ENCODE measurements at regions not wholly inside any gene's neighbourhood (a gene's known extent, or its start where the extent isn't known, plus 50 kb on each side); places are given as distances from the start of the nearest gene placed in this dataset.
A peak's percentile ranks its signal among the peaks of the same experiment; 100 is the strongest.
"Not testable (repeated sequence)": the region's sequence is repeated elsewhere in the genome, so short reads cannot be mapped to it uniquely, and the experiment has no call there.

- no peak overlapping the region for H3K27ac ChIP-seq
- ChIA-PET POLR2A (no interaction called here), CTCF (no interaction called here)
- FAIRE-seq (no peak), DNase-seq (ENCODE audit: low read depth in 1 of 2, low spot score in 1 of 2) (no peak), ATAC-seq (no peak)
- H3K9me3 ChIP-seq, result no peaks in the 10 kb centered on the region
- TF ChIP-seq GATA3 (IDR thresholded peaks at IDR 0.05; ENCODE audit: borderline replicate concordance), result no peak
- TF ChIP-seq NR3C1 (IDR thresholded peaks at IDR 0.05), result no peak
- no peak for TF ChIP-seq HOXB13 (CRISPR knock-in tag; IDR thresholded peaks at IDR 0.05; ENCODE audit: low read depth)
- H3K4me3 ChIP-seq, result no peak overlapping the region
- H3K4me2 ChIP-seq, result no peak overlapping the region
- no peaks in the 10 kb centered on the region for H3K4me1 ChIP-seq
Observed at GRCh38 chr7:136424058-136424457, 444.4 kb upstream of the CHRM2 start.

GRCh38 chr7:136419740-136420139 lies 442.6 kb upstream of the MTPN start:
- H3K4me3 ChIP-seq; H3K4me2 ChIP-seq; DNase-seq (ENCODE audit: low read depth in 1 of 2, low spot score in 1 of 2); H3K27ac ChIP-seq; ATAC-seq; POLR2A ChIA-PET; H3K4me1 ChIP-seq; H3K9me3 ChIP-seq; FAIRE-seq: not testable (repeated sequence)
- CTCF ChIA-PET, result interaction anchor here (1.3 kb wide), 1 partner anchor 14 kb away, joined by 3 read pairs; no protein-coding TSS in a partner anchor
- 34% methylated on average over 10 of the region's 21 CpGs for WGBS (ENCODE audit: missing lambda C conversion rate)

DNA sequence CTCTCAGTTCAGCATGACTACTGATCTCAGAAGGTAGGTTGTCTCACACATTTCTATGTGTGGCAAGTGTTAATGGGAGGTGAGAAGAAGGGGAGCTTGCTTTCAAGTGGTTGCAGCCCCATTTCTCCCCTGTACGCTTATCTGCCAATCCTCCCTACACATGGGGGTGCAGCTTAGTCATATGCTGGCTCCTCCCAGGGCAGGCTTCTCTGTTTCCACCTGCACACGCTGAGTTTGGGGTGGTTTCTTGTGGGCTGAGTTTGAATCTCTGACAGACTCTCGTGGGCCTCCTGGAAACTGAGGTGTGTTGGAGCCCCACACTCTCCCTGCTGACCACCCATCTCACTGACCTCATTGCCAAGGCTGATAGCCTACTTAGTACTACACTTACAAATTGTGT lies 435.8 kb upstream of the MTPN start:
- H3K4me3 ChIP-seq, result no peak overlapping the region
- WGBS (ENCODE audit: missing lambda C conversion rate), result 7% methylated on average over 3 of the region's 3 CpGs
- no peak for TF ChIP-seq HOXB5 (CRISPR knock-in tag; IDR thresholded peaks at IDR 0.05)
- TF ChIP-seq FOSL2 (IDR thresholded peaks at IDR 0.05), result no peak
- no peak for TF ChIP-seq FOSL2 (CRISPR knock-in tag; IDR thresholded peaks at IDR 0.05)
- no peak for TF ChIP-seq MAX (IDR thresholded peaks at IDR 0.05)
- TF ChIP-seq RCOR1 (IDR thresholded peaks at IDR 0.05; ENCODE audit: low read depth, low read length), result no peak
- TF ChIP-seq HDAC2 (IDR thresholded peaks at IDR 0.05), result no peak
- no peak for TF ChIP-seq CBX8 (IDR thresholded peaks at IDR 0.05)
- no peak for TF ChIP-seq RNF2 (IDR thresholded peaks at IDR 0.05; ENCODE audit: borderline replicate concordance, low read depth)
- TF ChIP-seq, protein P1, sequence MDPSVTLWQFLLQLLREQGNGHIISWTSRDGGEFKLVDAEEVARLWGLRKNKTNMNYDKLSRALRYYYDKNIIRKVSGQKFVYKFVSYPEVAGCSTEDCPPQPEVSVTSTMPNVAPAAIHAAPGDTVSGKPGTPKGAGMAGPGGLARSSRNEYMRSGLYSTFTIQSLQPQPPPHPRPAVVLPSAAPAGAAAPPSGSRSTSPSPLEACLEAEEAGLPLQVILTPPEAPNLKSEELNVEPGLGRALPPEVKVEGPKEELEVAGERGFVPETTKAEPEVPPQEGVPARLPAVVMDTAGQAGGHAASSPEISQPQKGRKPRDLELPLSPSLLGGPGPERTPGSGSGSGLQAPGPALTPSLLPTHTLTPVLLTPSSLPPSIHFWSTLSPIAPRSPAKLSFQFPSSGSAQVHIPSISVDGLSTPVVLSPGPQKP (IDR thresholded peaks at IDR 0.05; ENCODE audit: low read depth, low read length), result no peak
- TF ChIP-seq HEYL (CRISPR knock-in tag; IDR thresholded peaks at IDR 0.05), result no peak
- TF ChIP-seq ZC3H11A (IDR thresholded peaks at IDR 0.05), result no peak
- TF ChIP-seq RARB (CRISPR knock-in tag; IDR thresholded peaks at IDR 0.05), result no peak
- FAIRE-seq (no peak), DNase-seq (ENCODE audit: low read depth in 1 of 2, low spot score in 1 of 2) (no peak), ATAC-seq (no peak)
- H3K9me3 ChIP-seq, result no peaks in the 10 kb centered on the region
- ChIA-PET CTCF (no interaction called here), POLR2A (no interaction called here)
- H3K27ac ChIP-seq, result no peak overlapping the region
- no peak overlapping the region for H3K4me2 ChIP-seq
- H3K4me1 ChIP-seq, result no peaks in the 10 kb centered on the region

GRCh38 chr7:136405931-136406777 lies 429.0 kb upstream of the MTPN start:
- Histone ChIP-seq H3K27ac (no peak overlapping the region), H3K4me2 (peak overlapping the region; percentile 45; the same call in 2 of the 3 replicates), H3K9me3 (no peaks in the 10 kb centered on the region), H3K4me3 (no peak overlapping the region), H3K4me1 (no peaks in the 10 kb centered on the region)
- POLR2A ChIA-PET, result no interaction called here
- FAIRE-seq (no peak), DNase-seq (ENCODE audit: low read depth in 1 of 2, low spot score in 1 of 2) (peak; percentile 22 to 53), ATAC-seq (peak; percentile 93 to 94)
- CTCF ChIA-PET, result interaction anchor here (0.6 to 2.1 kb wide), 15 partner anchors 8 to 1767 kb away, joined by 3 to 17 read pairs (median 3); no protein-coding TSS in a partner anchor
- WGBS (ENCODE audit: missing lambda C conversion rate), result 22% methylated on average over 17 of the region's 17 CpGs
- TF ChIP-seq SMC3 (IDR thresholded peaks at IDR 0.05), result peak; percentile 64
- TF ChIP-seq CTCF (IDR thresholded peaks at IDR 0.05), result peak; percentile 62
- TF ChIP-seq RAD21 (conservative IDR thresholded peaks at IDR 0.05 in 1 of 2, IDR thresholded peaks at IDR 0.05 in 1 of 2), result peak; percentile 34 to 47; a peak in 4 of 5 replicates
- TF ChIP-seq HMGXB4 (CRISPR knock-in tag; IDR thresholded peaks at IDR 0.05; ENCODE audit: borderline replicate concordance), result no peak
